ENCODE measurements at regions not wholly inside any gene's neighbourhood (a gene's known extent, or its start where the extent isn't known, plus 50 kb on each side); places are given as distances from the start of the nearest gene placed in this dataset.

- CTCF ChIA-PET, result interaction anchor here (0.6 to 1.3 kb wide), 2 partner anchors 196 to 240 kb away, joined by 3 to 6 read pairs; no protein-coding TSS in a partner anchor
Observed at GRCh38 chr20:60407011-60407771, 449.0 kb downstream of the CDH26 start.

More at GRCh38 chr20:60407011-60407771, 449.0 kb downstream of the CDH26 start:
- Histone ChIP-seq H2AK5ac (ENCODE audit: low read depth, low read length) (no peak overlapping the region), H2BK20ac (ENCODE audit: low read depth, low read length) (no peak overlapping the region), H4K8ac (ENCODE audit: low read depth in 2 of 2, low read length in 2 of 2) (no peak overlapping the region), H3K23ac (ENCODE audit: low read depth, low read length) (no peak overlapping the region), H3K36me3 (ENCODE audit: control insufficient read depth, insufficient read depth, low read length) (no peaks in the 10 kb centered on the region), H3K4me2 (ENCODE audit: low read depth, low read length) (no peak overlapping the region), H3K14ac (replicated peaks; ENCODE audit: low read depth, low read length) (no peak overlapping the region), H3K18ac (ENCODE audit: low read depth, low read length) (no peak overlapping the region), H2AK9ac (replicated peaks; ENCODE audit: low read depth, low read length, poor library complexity) (no peak overlapping the region), H2BK5ac (ENCODE audit: low read depth, low read length, poor library complexity, severe bottlenecking) (no peak overlapping the region), H3K4ac (ENCODE audit: low read depth, low read length) (no peak overlapping the region), H3K27me3 (ENCODE audit: control insufficient read depth, insufficient read depth, low read length) (no peaks in the 10 kb centered on the region), H4K20me1 (ENCODE audit: insufficient read depth, low read length) (no peaks in the 10 kb centered on the region), H3K4me3 (ENCODE audit: insufficient read depth, low read depth, low read length) (no peak overlapping the region), H2BK15ac (ENCODE audit: low read depth, low read length) (no peak overlapping the region), H4K91ac (ENCODE audit: insufficient read depth, low read depth, low read length) (no peak overlapping the region), H2BK120ac (ENCODE audit: low read depth, low read length) (no peak overlapping the region), H2AFZ (replicated peaks; ENCODE audit: low read length, poor library complexity) (no peak overlapping the region), H3K9me1 (ENCODE audit: insufficient read depth, low read length) (no peaks in the 10 kb centered on the region), H3K56ac (ENCODE audit: extremely low read depth, insufficient read depth, low read length) (no peak overlapping the region), H3K4me1 (ENCODE audit: control insufficient read depth, insufficient read depth, low read length) (no peaks in the 10 kb centered on the region), H3K79me1 (ENCODE audit: low read depth in 1 of 2, low read length in 2 of 2) (no peaks in the 10 kb centered on the region), H3K27ac (ENCODE audit: insufficient read depth, low read length) (no peak overlapping the region), H4K5ac (ENCODE audit: low read depth, low read length) (no peak overlapping the region), H3K9me3 (ENCODE audit: control insufficient read depth, insufficient read depth, low read length) (peaks cover 29% of the 10 kb centered on the region), H3K9ac (ENCODE audit: low read depth, low read length) (no peak overlapping the region)
- POLR2A ChIA-PET (ENCODE audit: unreplicated experiment), result no interaction called here
- BruUV-seq (replicated peaks), result no TSS peak
- no peak for DNase-seq
- ATAC-seq (ENCODE audit: low read depth), result no peak
- TF ChIP-seq, protein P1, sequence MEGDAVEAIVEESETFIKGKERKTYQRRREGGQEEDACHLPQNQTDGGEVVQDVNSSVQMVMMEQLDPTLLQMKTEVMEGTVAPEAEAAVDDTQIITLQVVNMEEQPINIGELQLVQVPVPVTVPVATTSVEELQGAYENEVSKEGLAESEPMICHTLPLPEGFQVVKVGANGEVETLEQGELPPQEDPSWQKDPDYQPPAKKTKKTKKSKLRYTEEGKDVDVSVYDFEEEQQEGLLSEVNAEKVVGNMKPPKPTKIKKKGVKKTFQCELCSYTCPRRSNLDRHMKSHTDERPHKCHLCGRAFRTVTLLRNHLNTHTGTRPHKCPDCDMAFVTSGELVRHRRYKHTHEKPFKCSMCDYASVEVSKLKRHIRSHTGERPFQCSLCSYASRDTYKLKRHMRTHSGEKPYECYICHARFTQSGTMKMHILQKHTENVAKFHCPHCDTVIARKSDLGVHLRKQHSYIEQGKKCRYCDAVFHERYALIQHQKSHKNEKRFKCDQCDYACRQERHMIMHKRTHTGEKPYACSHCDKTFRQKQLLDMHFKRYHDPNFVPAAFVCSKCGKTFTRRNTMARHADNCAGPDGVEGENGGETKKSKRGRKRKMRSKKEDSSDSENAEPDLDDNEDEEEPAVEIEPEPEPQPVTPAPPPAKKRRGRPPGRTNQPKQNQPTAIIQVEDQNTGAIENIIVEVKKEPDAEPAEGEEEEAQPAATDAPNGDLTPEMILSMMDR (conservative IDR thresholded peaks at IDR 0.05; ENCODE audit: low read depth, low read length), result no peak
- TF ChIP-seq ELK1 (IDR thresholded peaks at IDR 0.05; ENCODE audit: borderline replicate concordance, low read depth, low read length), result no peak
- dilution Hi-C loops (cut with HindIII; ENCODE audit: low sequenced_read_pairs, unreplicated experiment) (no loop called here), intact Hi-C loops (cut with micrococcal nuclease) (no loop called here), in situ Hi-C loops (cut with MboI; ENCODE audit: low sequenced_read_pairs) (no loop called here)
- 58% methylated on average over 2 of the region's 10 CpGs; no CpG with 5 or more reads in 1 of the 2 experiments for WGBS, 2 experiments (ENCODE audit: extremely low coverage in 2 of 2, insufficient read length in 1 of 2)
